ENCODE measurements at regions not wholly inside any gene's neighbourhood (a gene's known extent, or its start where the extent isn't known, plus 50 kb on each side); places are given as distances from the start of the nearest gene placed in this dataset.

- H3K9ac ChIP-seq: no peak overlapping the region
- no peak overlapping the region for H3K4me2 ChIP-seq (ENCODE audit: unreplicated experiment)
- H3K27me3 ChIP-seq (replicated peaks; ENCODE audit: insufficient read depth): no peaks in the 10 kb centered on the region
- TF ChIP-seq EZH2phosphoT487 (IDR thresholded peaks at IDR 0.05; ENCODE audit: insufficient read depth, low read depth): no peak
- TF ChIP-seq EZH2 (IDR thresholded peaks at IDR 0.05; ENCODE audit: insufficient read depth, poor library complexity, severe bottlenecking): no peak
- WGBS, 2 experiments (ENCODE audit: low coverage in 1 of 2, low lambda C conversion rate in 2 of 2, missing lambda C conversion rate in 2 of 2): 43 to 57% methylated on average over 2 of the region's 2 CpGs
- H3F3A ChIP-seq (ENCODE audit: insufficient read depth): no peaks in the 10 kb centered on the region
- H3K79me2 ChIP-seq (ENCODE audit: insufficient read depth): no peaks in the 10 kb centered on the region
- no peaks in the 10 kb centered on the region for H3K9me2 ChIP-seq (ENCODE audit: insufficient read depth)
- no peak overlapping the region for H3K4me3 ChIP-seq
- no peak for DNase-seq
- in situ Hi-C loops (cut with MboI): no loop called here
- no peak overlapping the region for H3K27ac ChIP-seq
- no peaks in the 10 kb centered on the region for H3K36me3 ChIP-seq (ENCODE audit: low read depth)
- no peaks in the 10 kb centered on the region for H3K4me1 ChIP-seq (ENCODE audit: insufficient read depth)
- no peaks in the 10 kb centered on the region for H4K20me1 ChIP-seq (ENCODE audit: insufficient read depth)
- no peaks in the 10 kb centered on the region for H3K9me3 ChIP-seq (ENCODE audit: low read depth)
- no peak overlapping the region for H2AFZ ChIP-seq
Observed at GRCh38 chr14:98187281-98187680, 1084.7 kb downstream of the BCL11B start.

GRCh38 chr14:98189062-98189461, 1082.9 kb downstream of the BCL11B start:
- Histone ChIP-seq H3K9me2 (ENCODE audit: insufficient read depth) (no peaks in the 10 kb centered on the region), H2AFZ (no peak overlapping the region), H4K20me1 (ENCODE audit: insufficient read depth) (no peaks in the 10 kb centered on the region), H3K4me2 (ENCODE audit: unreplicated experiment) (no peak overlapping the region), H3K4me1 (ENCODE audit: insufficient read depth) (no peaks in the 10 kb centered on the region), H3K79me2 (ENCODE audit: insufficient read depth) (no peaks in the 10 kb centered on the region), H3K27me3 (replicated peaks; ENCODE audit: insufficient read depth) (no peaks in the 10 kb centered on the region), H3K9ac (no peak overlapping the region), H3K9me3 (ENCODE audit: low read depth) (no peaks in the 10 kb centered on the region), H3K27ac (no peak overlapping the region), H3K4me3 (no peak overlapping the region), H3K36me3 (ENCODE audit: low read depth) (no peaks in the 10 kb centered on the region), H3F3A (ENCODE audit: insufficient read depth) (no peaks in the 10 kb centered on the region)
- in situ Hi-C loops (cut with MboI): no loop called here
- no peak for DNase-seq
- TF ChIP-seq EZH2phosphoT487 (IDR thresholded peaks at IDR 0.05; ENCODE audit: insufficient read depth, low read depth): no peak
- TF ChIP-seq EZH2 (IDR thresholded peaks at IDR 0.05; ENCODE audit: insufficient read depth, poor library complexity, severe bottlenecking): no peak
- 32 to 69% methylated on average over 1 of the region's 1 CpG for WGBS, 2 experiments (ENCODE audit: low coverage in 1 of 2, low lambda C conversion rate in 2 of 2, missing lambda C conversion rate in 2 of 2)

- H3K79me2 ChIP-seq (ENCODE audit: insufficient read depth): no peaks in the 10 kb centered on the region
Observed at GRCh38 chr14:98189511-98189910, 1082.5 kb downstream of the BCL11B start.

GRCh38 chr14:98189944-98190343, 1082.1 kb downstream of the BCL11B start:
- H4K20me1 ChIP-seq (ENCODE audit: insufficient read depth): no peaks in the 10 kb centered on the region
- H3K4me3 ChIP-seq: no peak overlapping the region
- no peak overlapping the region for H3K9ac ChIP-seq
- no peaks in the 10 kb centered on the region for H3K79me2 ChIP-seq (ENCODE audit: insufficient read depth)
- WGBS, 2 experiments (ENCODE audit: low coverage in 1 of 2, low lambda C conversion rate in 2 of 2, missing lambda C conversion rate in 2 of 2): 70 to 73% methylated on average over 1 of the region's 1 CpG
- H3K9me2 ChIP-seq (ENCODE audit: insufficient read depth): no peaks in the 10 kb centered on the region
- no peak overlapping the region for H2AFZ ChIP-seq
- H3K4me2 ChIP-seq (ENCODE audit: unreplicated experiment): no peak overlapping the region
- H3K4me1 ChIP-seq (ENCODE audit: insufficient read depth): no peaks in the 10 kb centered on the region
- no peak for DNase-seq
- H3F3A ChIP-seq (ENCODE audit: insufficient read depth): no peaks in the 10 kb centered on the region
- no peaks in the 10 kb centered on the region for H3K27me3 ChIP-seq (replicated peaks; ENCODE audit: insufficient read depth)
- no peaks in the 10 kb centered on the region for H3K36me3 ChIP-seq (ENCODE audit: low read depth)
- in situ Hi-C loops (cut with MboI): no loop called here
- H3K27ac ChIP-seq: no peak overlapping the region
- TF ChIP-seq EZH2 (IDR thresholded peaks at IDR 0.05; ENCODE audit: insufficient read depth, poor library complexity, severe bottlenecking) (no peak), EZH2phosphoT487 (IDR thresholded peaks at IDR 0.05; ENCODE audit: insufficient read depth, low read depth) (no peak)
- H3K9me3 ChIP-seq (ENCODE audit: low read depth): no peaks in the 10 kb centered on the region

More at GRCh38 chr14:98189511-98189910, 1082.5 kb downstream of the BCL11B start:
- H3F3A ChIP-seq (ENCODE audit: insufficient read depth): no peaks in the 10 kb centered on the region
- no peaks in the 10 kb centered on the region for H3K36me3 ChIP-seq (ENCODE audit: low read depth)
- H3K4me1 ChIP-seq (ENCODE audit: insufficient read depth): no peaks in the 10 kb centered on the region
- no peak overlapping the region for H3K27ac ChIP-seq
- H3K9me2 ChIP-seq (ENCODE audit: insufficient read depth): no peaks in the 10 kb centered on the region
- DNase-seq: no peak
- no peaks in the 10 kb centered on the region for H3K27me3 ChIP-seq (replicated peaks; ENCODE audit: insufficient read depth)
- H3K4me3 ChIP-seq: no peak overlapping the region
- in situ Hi-C loops (cut with MboI): no loop called here
- TF ChIP-seq EZH2 (IDR thresholded peaks at IDR 0.05; ENCODE audit: insufficient read depth, poor library complexity, severe bottlenecking): no peak
- no peak for TF ChIP-seq EZH2phosphoT487 (IDR thresholded peaks at IDR 0.05; ENCODE audit: insufficient read depth, low read depth)
- 39 to 41% methylated on average over 9 of the region's 9 CpGs for WGBS, 2 experiments (ENCODE audit: low coverage in 1 of 2, low lambda C conversion rate in 2 of 2, missing lambda C conversion rate in 2 of 2)
- H3K4me2 ChIP-seq (ENCODE audit: unreplicated experiment): no peak overlapping the region
- no peak overlapping the region for H2AFZ ChIP-seq
- H3K9me3 ChIP-seq (ENCODE audit: low read depth): no peaks in the 10 kb centered on the region
- H3K9ac ChIP-seq: no peak overlapping the region
- H4K20me1 ChIP-seq (ENCODE audit: insufficient read depth): no peaks in the 10 kb centered on the region

- in situ Hi-C loops (cut with MboI): no loop called here
Observed at GRCh38 chr14:98192946-98193345, 1079.1 kb downstream of the BCL11B start.

More at GRCh38 chr14:98192946-98193345, 1079.1 kb downstream of the BCL11B start:
- no peak for DNase-seq
- no peak overlapping the region for H3K4me3 ChIP-seq
- H3K9me3 ChIP-seq (ENCODE audit: low read depth): no peaks in the 10 kb centered on the region
- H3K79me2 ChIP-seq (ENCODE audit: insufficient read depth): no peaks in the 10 kb centered on the region
- TF ChIP-seq EZH2phosphoT487 (IDR thresholded peaks at IDR 0.05; ENCODE audit: insufficient read depth, low read depth): no peak
- TF ChIP-seq EZH2 (IDR thresholded peaks at IDR 0.05; ENCODE audit: insufficient read depth, poor library complexity, severe bottlenecking): no peak
- H3K9me2 ChIP-seq (ENCODE audit: insufficient read depth): no peaks in the 10 kb centered on the region
- no peak overlapping the region for H3K4me2 ChIP-seq (ENCODE audit: unreplicated experiment)
- H3K4me1 ChIP-seq (ENCODE audit: insufficient read depth): no peaks in the 10 kb centered on the region
- no peaks in the 10 kb centered on the region for H3K36me3 ChIP-seq (ENCODE audit: low read depth)
- H3K9ac ChIP-seq: no peak overlapping the region
- H3K27ac ChIP-seq: no peak overlapping the region
- H3F3A ChIP-seq (ENCODE audit: insufficient read depth): no peaks in the 10 kb centered on the region
- no peaks in the 10 kb centered on the region for H3K27me3 ChIP-seq (replicated peaks; ENCODE audit: insufficient read depth)
- WGBS, 2 experiments (ENCODE audit: low coverage in 1 of 2, low lambda C conversion rate in 2 of 2, missing lambda C conversion rate in 2 of 2): 42 to 54% methylated on average over 2 of the region's 2 CpGs
- no peaks in the 10 kb centered on the region for H4K20me1 ChIP-seq (ENCODE audit: insufficient read depth)
- no peak overlapping the region for H2AFZ ChIP-seq

Data from GM23248 (cell line).